ENCODE measurements at regions not wholly inside any gene's neighbourhood (a gene's known extent, or its start where the extent isn't known, plus 50 kb on each side); places are given as distances from the start of the nearest gene placed in this dataset.
"Not testable (repeated sequence)": the region's sequence is repeated elsewhere in the genome, so short reads cannot be mapped to it uniquely, and the experiment has no call there.

- not testable (repeated sequence) for H3K4me3 ChIP-seq (ENCODE audit: low read length); H3K4me1 ChIP-seq (ENCODE audit: insufficient read depth, low read length); H3K9ac ChIP-seq (ENCODE audit: low read depth, low read length); H3K36me3 ChIP-seq (ENCODE audit: insufficient read depth, low read depth, low read length); H3K27me3 ChIP-seq (ENCODE audit: insufficient read depth, low read length); H3K9me3 ChIP-seq (ENCODE audit: insufficient read depth, low read depth, low read length); H3K27ac ChIP-seq (ENCODE audit: low read length)
These were observed 94.3 kb downstream of the KCNJ12 start for GRCh38 chr17:21470422-21470821.

- H3K4me1 ChIP-seq (ENCODE audit: insufficient read depth, low read length), result no peaks in the 10 kb centered on the region
- peaks cover 6% of the 10 kb centered on the region; the same call in 1 of the 2 replicates for H3K27me3 ChIP-seq (ENCODE audit: insufficient read depth, low read length)
- H3K4me3 ChIP-seq (ENCODE audit: low read length), result no peak overlapping the region
- no peak overlapping the region for H3K9ac ChIP-seq (ENCODE audit: low read depth, low read length)
- H3K27ac ChIP-seq (ENCODE audit: low read length), result no peak overlapping the region
- no peaks in the 10 kb centered on the region for H3K9me3 ChIP-seq (ENCODE audit: insufficient read depth, low read depth, low read length)
- H3K36me3 ChIP-seq (ENCODE audit: insufficient read depth, low read depth, low read length), result no peaks in the 10 kb centered on the region
These were observed 94.7 kb downstream of the KCNJ12 start for GRCh38 chr17:21470861-21471260.

GRCh38 chr17:21474815-21475214 lies 98.7 kb downstream of the KCNJ12 start:
- H3K4me3 ChIP-seq (ENCODE audit: low read length), result no peak overlapping the region
- no peaks in the 10 kb centered on the region for H3K36me3 ChIP-seq (ENCODE audit: insufficient read depth, low read depth, low read length)
- H3K4me1 ChIP-seq (ENCODE audit: insufficient read depth, low read length), result no peaks in the 10 kb centered on the region

GRCh38 chr17:21475571-21475970 lies 99.4 kb downstream of the KCNJ12 start:
- no peaks in the 10 kb centered on the region for H3K36me3 ChIP-seq (ENCODE audit: insufficient read depth, low read depth, low read length)
- H3K27ac ChIP-seq (ENCODE audit: low read length), result no peak overlapping the region
- no peaks in the 10 kb centered on the region for H3K4me1 ChIP-seq (ENCODE audit: insufficient read depth, low read length)
- H3K9ac ChIP-seq (ENCODE audit: low read depth, low read length), result no peak overlapping the region
- H3K4me3 ChIP-seq (ENCODE audit: low read length), result no peak overlapping the region
- no peaks in the 10 kb centered on the region for H3K9me3 ChIP-seq (ENCODE audit: insufficient read depth, low read depth, low read length)
- H3K27me3 ChIP-seq (ENCODE audit: insufficient read depth, low read length), result no peaks in the 10 kb centered on the region; the same call in 1 of the 2 replicates

More at GRCh38 chr17:21474815-21475214, 98.7 kb downstream of the KCNJ12 start:
- Histone ChIP-seq H3K9ac (ENCODE audit: low read depth, low read length) (no peak overlapping the region), H3K9me3 (ENCODE audit: insufficient read depth, low read depth, low read length) (no peaks in the 10 kb centered on the region), H3K27ac (ENCODE audit: low read length) (no peak overlapping the region), H3K27me3 (ENCODE audit: insufficient read depth, low read length) (no peaks in the 10 kb centered on the region; the same call in 1 of the 2 replicates)

GRCh38 chr17:21476867-21477266 lies 100.7 kb downstream of the KCNJ12 start:
- no peaks in the 10 kb centered on the region; the same call in 1 of the 2 replicates for H3K27me3 ChIP-seq (ENCODE audit: insufficient read depth, low read length)
- peaks cover under 1% of the 10 kb centered on the region; the same call in 1 of the 2 replicates for H3K4me1 ChIP-seq (ENCODE audit: insufficient read depth, low read length)
- no peak overlapping the region for H3K4me3 ChIP-seq (ENCODE audit: low read length)
- no peak overlapping the region for H3K9ac ChIP-seq (ENCODE audit: low read depth, low read length)
- no peaks in the 10 kb centered on the region for H3K36me3 ChIP-seq (ENCODE audit: insufficient read depth, low read depth, low read length)
- no peak overlapping the region for H3K27ac ChIP-seq (ENCODE audit: low read length)
- H3K9me3 ChIP-seq (ENCODE audit: insufficient read depth, low read depth, low read length), result no peaks in the 10 kb centered on the region

GRCh38 chr17:21482189-21482865 lies 106.2 kb downstream of the KCNJ12 start:
- Histone ChIP-seq H3K4me1 (ENCODE audit: insufficient read depth, low read length) (peaks cover 6% of the 10 kb centered on the region; the same call in 1 of the 2 replicates), H3K27me3 (ENCODE audit: insufficient read depth, low read length) (no peaks in the 10 kb centered on the region)

GRCh38 chr17:21488043-21488442 lies 111.9 kb downstream of the KCNJ12 start:
- H3K27me3 ChIP-seq (ENCODE audit: insufficient read depth, low read length); H3K4me3 ChIP-seq (ENCODE audit: low read length); H3K27ac ChIP-seq (ENCODE audit: low read length); H3K9me3 ChIP-seq (ENCODE audit: insufficient read depth, low read depth, low read length); H3K36me3 ChIP-seq (ENCODE audit: insufficient read depth, low read depth, low read length); H3K9ac ChIP-seq (ENCODE audit: low read depth, low read length); H3K4me1 ChIP-seq (ENCODE audit: insufficient read depth, low read length): not testable (repeated sequence)

More at GRCh38 chr17:21482189-21482865, 106.2 kb downstream of the KCNJ12 start:
- Histone ChIP-seq H3K27ac (ENCODE audit: low read length) (no peak overlapping the region), H3K4me3 (ENCODE audit: low read length) (no peak overlapping the region), H3K36me3 (ENCODE audit: insufficient read depth, low read depth, low read length) (no peaks in the 10 kb centered on the region), H3K9ac (ENCODE audit: low read depth, low read length) (no peak overlapping the region), H3K9me3 (ENCODE audit: insufficient read depth, low read depth, low read length) (no peaks in the 10 kb centered on the region)

- Histone ChIP-seq H3K4me1 (ENCODE audit: insufficient read depth, low read length) (peaks cover 4% of the 10 kb centered on the region; the same call in 1 of the 2 replicates), H3K9me3 (ENCODE audit: insufficient read depth, low read depth, low read length) (no peaks in the 10 kb centered on the region), H3K4me3 (ENCODE audit: low read length) (no peak overlapping the region), H3K36me3 (ENCODE audit: insufficient read depth, low read depth, low read length) (no peaks in the 10 kb centered on the region), H3K9ac (ENCODE audit: low read depth, low read length) (no peak overlapping the region), H3K27me3 (ENCODE audit: insufficient read depth, low read length) (no peaks in the 10 kb centered on the region), H3K27ac (ENCODE audit: low read length) (no peak overlapping the region)
These were observed 117.8 kb downstream of the KCNJ12 start for GRCh38 chr17:21493993-21494392.

- H3K36me3 ChIP-seq (ENCODE audit: insufficient read depth, low read depth, low read length), result no peaks in the 10 kb centered on the region
- no peak overlapping the region for H3K9ac ChIP-seq (ENCODE audit: low read depth, low read length)
- H3K4me3 ChIP-seq (ENCODE audit: low read length), result no peak overlapping the region
- H3K27me3 ChIP-seq (ENCODE audit: insufficient read depth, low read length), result no peaks in the 10 kb centered on the region
- no peaks in the 10 kb centered on the region for H3K9me3 ChIP-seq (ENCODE audit: insufficient read depth, low read depth, low read length)
- H3K27ac ChIP-seq (ENCODE audit: low read length), result no peak overlapping the region
- H3K4me1 ChIP-seq (ENCODE audit: insufficient read depth, low read length), result peaks cover 6% of the 10 kb centered on the region; the same call in 1 of the 2 replicates
These were observed 119.1 kb downstream of the KCNJ12 start for GRCh38 chr17:21495281-21495680.

- H3K27me3 ChIP-seq (ENCODE audit: insufficient read depth, low read length), result no peaks in the 10 kb centered on the region
- H3K9me3 ChIP-seq (ENCODE audit: insufficient read depth, low read depth, low read length), result no peaks in the 10 kb centered on the region
- H3K9ac ChIP-seq (ENCODE audit: low read depth, low read length), result no peak overlapping the region
- no peaks in the 10 kb centered on the region for H3K36me3 ChIP-seq (ENCODE audit: insufficient read depth, low read depth, low read length)
- H3K4me1 ChIP-seq (ENCODE audit: insufficient read depth, low read length), result peaks cover 10% of the 10 kb centered on the region
- no peak overlapping the region for H3K4me3 ChIP-seq (ENCODE audit: low read length)
- no peak overlapping the region for H3K27ac ChIP-seq (ENCODE audit: low read length)
These were observed 123.9 kb downstream of the KCNJ12 start for GRCh38 chr17:21500064-21500463.

GRCh38 chr17:21501927-21502700 lies 126.0 kb downstream of the KCNJ12 start:
- H3K27me3 ChIP-seq (ENCODE audit: insufficient read depth, low read length); H3K9ac ChIP-seq (ENCODE audit: low read depth, low read length); H3K4me1 ChIP-seq (ENCODE audit: insufficient read depth, low read length); H3K27ac ChIP-seq (ENCODE audit: low read length); H3K9me3 ChIP-seq (ENCODE audit: insufficient read depth, low read depth, low read length); H3K4me3 ChIP-seq (ENCODE audit: low read length); H3K36me3 ChIP-seq (ENCODE audit: insufficient read depth, low read depth, low read length): not testable (repeated sequence)
